ENCODE measurements at regions not wholly inside any gene's neighbourhood (a gene's known extent, or its start where the extent isn't known, plus 50 kb on each side); places are given as distances from the start of the nearest gene placed in this dataset.
"Not testable (repeated sequence)": the region's sequence is repeated elsewhere in the genome, so short reads cannot be mapped to it uniquely, and the experiment has no call there.

DNA sequence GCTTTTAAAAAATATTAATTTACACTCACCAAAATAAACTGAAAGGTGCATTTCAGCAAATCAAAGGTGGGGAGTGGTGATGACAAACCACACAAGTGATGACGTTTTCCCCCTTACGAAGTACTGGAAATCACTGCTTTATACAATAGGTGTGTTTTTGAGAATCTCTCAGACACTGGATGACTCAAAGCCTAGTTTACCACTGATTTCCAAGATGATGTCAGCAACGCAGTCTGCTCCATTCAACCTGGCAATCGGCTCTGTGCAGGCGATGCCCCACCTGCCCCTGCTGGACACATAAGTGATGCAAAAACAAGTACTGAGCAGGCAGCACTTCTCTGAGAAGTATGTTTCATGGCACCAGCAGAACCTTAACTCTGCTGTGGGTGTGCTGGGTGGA, 114.4 kb downstream of the SOD2 start:
- Mint-ChIP-seq H3K27ac (no peak overlapping the region), H3K27me3 (peaks cover 37 to 56% (median 43%) of the 10 kb centered on the region in 3 donors)

DNA sequence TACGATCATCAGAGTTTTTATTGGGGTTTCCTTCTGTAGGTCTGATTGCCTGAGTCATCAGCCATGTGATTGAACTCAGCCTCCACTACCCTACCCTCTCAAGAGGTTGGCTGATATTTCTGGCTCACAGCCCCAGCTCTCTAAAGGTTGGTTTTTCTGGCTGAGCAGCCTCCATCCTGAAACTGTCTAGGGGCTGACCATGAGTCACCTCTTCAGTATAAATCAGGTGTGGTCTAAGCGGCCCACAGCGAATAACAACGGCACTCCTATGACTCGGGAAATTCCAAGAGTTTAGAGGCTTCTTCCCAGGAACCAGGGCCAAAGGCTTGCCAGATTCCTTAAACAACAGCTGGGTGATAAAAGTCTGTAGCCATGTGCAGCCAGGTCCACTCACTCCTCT, 115.5 kb downstream of the SOD2 start:
- peaks cover 0 to 15% of the 10 kb centered on the region in 2 donors for H3K36me3 Mint-ChIP-seq
- H3K4me1 Mint-ChIP-seq, result no peaks in the 10 kb centered on the region
- no peak overlapping the region for H3K4me3 Mint-ChIP-seq
- ATAC-seq (ENCODE audit: low read depth in 2 of 2), result no peak
- DNase-seq, result no peak
- peaks cover 1 to 14% (median 7%) of the 10 kb centered on the region in 7 donors for H3K9me3 Mint-ChIP-seq
- H3K27ac Mint-ChIP-seq, result no peak overlapping the region
- peaks cover 37 to 56% (median 43%) of the 10 kb centered on the region in 3 donors for H3K27me3 Mint-ChIP-seq

More for the DNA sequence above, 114.4 kb downstream of the SOD2 start:
- DNase-seq, result no peak
- H3K36me3 Mint-ChIP-seq, result peaks cover 0 to 15% of the 10 kb centered on the region in 2 donors
- H3K9me3 Mint-ChIP-seq, result peaks cover 1 to 14% (median 7%) of the 10 kb centered on the region in 7 donors
- no peaks in the 10 kb centered on the region for H3K4me1 Mint-ChIP-seq
- H3K4me3 Mint-ChIP-seq, result no peak overlapping the region
- ATAC-seq (ENCODE audit: low read depth in 2 of 2), result no peak

DNA sequence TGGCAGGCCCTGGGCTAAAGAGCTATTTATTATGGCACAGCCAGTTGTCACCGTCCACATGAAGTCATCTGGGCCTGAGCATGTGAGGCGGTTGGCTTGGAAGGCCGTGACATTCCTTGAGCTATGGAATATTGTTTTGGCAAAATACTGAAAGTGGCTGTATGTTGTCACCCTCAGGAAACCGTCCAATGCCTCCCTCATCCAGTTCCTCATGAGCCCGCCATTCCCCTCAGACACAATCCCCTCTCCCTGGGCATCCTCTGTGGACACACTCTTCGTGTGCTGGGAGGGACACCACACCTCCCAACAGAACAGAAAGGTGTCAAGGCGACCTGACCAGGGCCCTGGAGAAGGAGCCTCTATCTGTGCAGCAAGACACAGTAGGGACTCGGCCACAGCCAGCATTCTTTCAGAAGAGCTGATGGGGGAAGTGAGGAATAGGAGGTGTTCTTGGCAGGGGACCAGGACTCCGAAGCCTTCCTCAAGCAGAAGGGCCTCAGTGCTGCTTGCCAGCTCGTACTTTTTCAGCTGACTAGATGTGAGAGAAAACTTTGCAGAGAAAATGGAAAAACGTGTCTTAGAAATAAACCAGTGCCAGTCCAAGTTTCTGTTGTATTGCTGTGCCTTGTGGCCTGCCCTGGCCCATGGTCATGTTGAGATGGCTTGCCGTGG, 120.5 kb downstream of the SOD2 start:
- ATAC-seq (ENCODE audit: low read depth in 2 of 2) (no peak), DNase-seq (no peak)
- Mint-ChIP-seq H3K4me1 (no peaks in the 10 kb centered on the region), H3K27me3 (peaks cover 22 to 40% (median 22%) of the 10 kb centered on the region in 3 donors), H3K4me3 (no peak overlapping the region), H3K9me3 (peaks cover 9 to 34% (median 17%) of the 10 kb centered on the region in 7 donors), H3K36me3 (peaks cover 0 to 12% of the 10 kb centered on the region in 2 donors), H3K27ac (peak overlapping the region in 1 of 6 donors; percentile 26)

DNA sequence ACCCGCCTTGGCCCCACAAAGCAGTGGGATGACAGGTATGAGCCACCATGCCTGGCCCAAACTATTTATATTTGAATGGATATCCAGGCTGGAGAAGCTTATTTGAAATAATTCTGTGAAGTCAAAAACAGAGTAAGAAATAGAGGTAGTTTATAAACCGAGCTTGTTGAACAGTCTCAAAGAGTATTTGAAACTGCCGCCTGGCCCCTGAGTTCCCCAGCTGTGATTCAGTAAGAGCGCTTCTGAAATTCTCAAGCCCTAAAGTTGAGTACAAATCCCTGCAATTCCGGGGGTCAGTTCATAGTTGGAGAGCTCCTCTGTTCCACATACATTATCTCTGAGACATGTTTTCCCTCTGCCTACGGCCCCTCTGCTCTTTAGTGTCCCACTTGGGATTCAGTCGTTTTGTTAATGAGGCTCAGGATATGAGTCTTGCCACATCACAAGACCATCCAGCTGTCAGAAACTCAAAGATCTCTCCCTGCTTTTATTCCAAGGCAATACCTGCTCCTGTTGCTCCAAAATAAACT, 127.8 kb downstream of the SOD2 start:
- Mint-ChIP-seq H3K27ac (no peak overlapping the region), H3K4me1 (no peaks in the 10 kb centered on the region), H3K27me3 (peaks cover 0 to 14% (median 3%) of the 10 kb centered on the region in 3 donors), H3K36me3 (peaks cover 0 to 7% of the 10 kb centered on the region in 2 donors), H3K9me3 (peaks cover 5 to 27% (median 10%) of the 10 kb centered on the region in 7 donors), H3K4me3 (no peak overlapping the region)
- DNase-seq (no peak), ATAC-seq (ENCODE audit: low read depth in 2 of 2) (no peak)

DNA sequence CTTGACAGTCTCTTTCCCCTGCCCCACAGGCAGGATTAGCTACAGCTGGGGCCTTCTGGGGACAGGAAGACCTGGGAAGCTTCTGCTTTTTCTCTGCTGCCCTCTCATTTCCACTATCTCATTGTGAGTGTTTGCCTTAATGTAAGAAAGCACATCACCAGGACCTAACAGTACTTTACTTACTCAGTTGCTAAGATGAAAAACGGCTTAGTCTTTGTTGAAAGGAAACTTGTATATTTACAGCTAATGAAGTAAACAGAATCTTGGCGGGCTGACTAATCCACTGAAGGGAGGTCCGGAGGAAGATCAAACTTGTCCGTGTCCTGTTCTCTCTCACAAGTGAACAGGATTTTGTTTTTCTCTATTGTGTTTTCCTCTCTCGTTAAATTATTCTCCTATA, 128.6 kb downstream of the SOD2 start:
- peaks cover 0 to 14% (median 0%) of the 10 kb centered on the region in 3 donors for H3K27me3 Mint-ChIP-seq
- H3K4me1 Mint-ChIP-seq, result no peaks in the 10 kb centered on the region
- DNase-seq, result no peak
- no peak overlapping the region for H3K27ac Mint-ChIP-seq
- peaks cover 0 to 19% (median 6%) of the 10 kb centered on the region in 7 donors for H3K9me3 Mint-ChIP-seq
- no peak overlapping the region for H3K4me3 Mint-ChIP-seq
- ATAC-seq (ENCODE audit: low read depth in 2 of 2), result no peak
- no peaks in the 10 kb centered on the region for H3K36me3 Mint-ChIP-seq

DNA sequence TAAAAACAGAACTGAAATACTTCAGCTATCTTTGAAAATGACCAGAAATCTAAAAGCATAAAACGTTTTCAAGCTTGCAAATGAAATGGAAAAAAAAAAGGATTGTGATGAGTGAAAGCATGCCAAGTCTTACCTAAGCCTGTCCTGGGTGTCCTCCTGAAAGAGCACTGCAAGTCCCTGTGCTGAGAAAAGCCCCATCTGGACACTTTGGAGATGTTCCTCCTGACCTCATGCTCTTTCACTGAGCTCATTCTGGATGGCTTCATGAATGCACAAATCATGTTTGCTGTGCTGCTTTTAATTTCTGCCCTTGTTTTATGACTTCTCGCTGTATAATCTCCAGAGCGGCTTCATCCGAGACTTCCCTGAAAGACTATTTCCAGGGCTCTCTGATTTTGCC, 136.0 kb downstream of the SOD2 start:
- no peaks in the 10 kb centered on the region for H3K36me3 Mint-ChIP-seq
- H3K27me3 Mint-ChIP-seq, result peaks cover 19 to 37% (median 23%) of the 10 kb centered on the region in 3 donors
- no peak overlapping the region for H3K4me3 Mint-ChIP-seq
- peaks cover 0 to 2% (median 0%) of the 10 kb centered on the region in 7 donors for H3K9me3 Mint-ChIP-seq
- no peak for DNase-seq
- ATAC-seq (ENCODE audit: low read depth in 2 of 2), result no peak
- H3K27ac Mint-ChIP-seq, result peak overlapping the region in 1 of 6 donors; percentile 16
- no peaks in the 10 kb centered on the region for H3K4me1 Mint-ChIP-seq

DNA sequence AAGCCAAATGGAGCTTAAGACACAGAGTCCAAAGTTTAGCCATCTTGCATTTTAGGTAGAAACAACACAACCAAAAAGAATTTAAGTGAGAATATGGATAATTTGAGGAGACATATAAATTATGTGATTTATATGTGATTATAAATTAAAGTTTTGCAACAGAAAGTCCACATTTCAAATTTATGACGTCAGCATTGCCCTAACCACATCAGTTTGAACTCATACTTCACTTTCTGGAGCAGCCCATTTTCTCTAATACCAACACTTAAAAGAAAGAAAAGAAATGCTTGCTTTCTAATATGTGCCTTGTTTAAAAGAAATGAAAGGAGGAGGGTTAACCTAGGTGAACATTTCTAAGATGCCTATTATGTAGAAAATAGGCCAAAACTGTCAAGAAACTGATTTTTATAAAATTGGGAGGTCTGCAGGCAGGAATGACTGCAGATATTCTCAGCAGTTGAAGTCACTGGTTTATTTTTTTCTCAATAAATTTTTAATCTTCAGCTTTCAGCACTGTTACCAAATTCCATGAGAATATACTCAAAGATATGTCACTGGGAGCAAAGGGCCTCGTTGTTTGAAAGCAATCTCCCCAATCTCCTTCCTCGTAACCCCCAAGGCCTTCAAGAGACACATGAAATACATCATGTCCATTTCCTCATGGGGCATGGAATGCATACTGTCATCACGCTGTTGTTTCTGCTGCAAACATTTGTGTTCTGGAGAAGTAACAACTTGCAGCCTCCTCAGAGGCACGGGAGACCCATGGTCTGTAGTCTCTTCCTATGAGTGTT, 137.8 kb downstream of the SOD2 start:
- no peak for DNase-seq
- Mint-ChIP-seq H3K4me3 (no peak overlapping the region), H3K4me1 (no peaks in the 10 kb centered on the region), H3K27me3 (peaks cover 18 to 48% (median 25%) of the 10 kb centered on the region in 3 donors), H3K9me3 (peaks cover 0 to 10% (median 2%) of the 10 kb centered on the region in 7 donors), H3K27ac (no peak overlapping the region), H3K36me3 (no peaks in the 10 kb centered on the region)
- no peak for ATAC-seq (ENCODE audit: low read depth in 2 of 2)

DNA sequence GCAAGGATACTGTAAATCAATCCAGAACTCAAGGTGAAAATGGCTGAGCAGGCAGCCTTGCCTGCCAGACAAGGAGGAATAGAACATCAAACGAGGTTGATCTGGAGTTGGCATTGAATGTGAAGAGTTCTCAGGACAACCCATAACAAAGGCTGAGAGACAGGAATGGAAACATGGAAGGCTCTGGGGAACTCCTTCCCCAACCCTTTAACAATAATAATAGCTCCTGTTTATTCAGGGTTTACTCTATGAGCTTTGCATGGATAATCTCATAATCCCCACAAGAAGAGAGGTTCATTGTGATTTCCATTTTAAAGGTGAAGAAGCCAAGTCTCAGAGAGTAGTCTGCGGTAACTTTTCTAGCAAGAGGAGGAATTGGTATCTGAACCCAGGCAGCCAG, 151.7 kb downstream of the SOD2 start:
- DNase-seq, result no peak
- Mint-ChIP-seq H3K27ac (no peak overlapping the region), H3K4me3 (no peak overlapping the region), H3K27me3 (peaks cover 4 to 30% (median 19%) of the 10 kb centered on the region in 3 donors), H3K36me3 (no peaks in the 10 kb centered on the region), H3K4me1 (no peaks in the 10 kb centered on the region), H3K9me3 (peaks cover 0 to 8% (median 2%) of the 10 kb centered on the region in 7 donors)
- no peak for ATAC-seq (ENCODE audit: low read depth in 2 of 2)

DNA sequence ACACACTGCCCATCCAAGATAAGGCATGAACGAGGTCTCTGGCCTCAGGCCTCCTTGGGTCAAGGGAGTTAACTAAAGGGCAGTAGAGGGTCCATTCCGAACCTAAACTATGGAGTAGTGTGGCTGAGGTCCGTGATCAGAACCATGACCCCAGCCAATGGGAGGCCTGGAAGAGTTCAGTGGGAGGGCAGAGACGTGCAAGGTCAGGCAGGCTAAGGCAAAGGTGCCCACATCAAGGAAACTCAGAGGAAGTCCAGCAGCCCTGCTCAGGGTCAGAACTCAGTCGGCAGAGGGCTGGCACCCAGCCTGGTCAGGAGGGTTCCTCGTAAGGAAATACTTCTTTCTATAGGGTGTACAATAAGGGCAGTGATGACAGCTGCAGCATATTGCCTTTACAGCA, 152.2 kb downstream of the SOD2 start:
- Mint-ChIP-seq H3K4me1 (no peaks in the 10 kb centered on the region), H3K9me3 (peaks cover 0 to 8% (median 2%) of the 10 kb centered on the region in 7 donors), H3K27me3 (peaks cover 4 to 30% (median 19%) of the 10 kb centered on the region in 3 donors), H3K4me3 (no peak overlapping the region), H3K27ac (no peak overlapping the region), H3K36me3 (no peaks in the 10 kb centered on the region)
- DNase-seq (no peak), ATAC-seq (ENCODE audit: low read depth in 2 of 2) (no peak)

DNA sequence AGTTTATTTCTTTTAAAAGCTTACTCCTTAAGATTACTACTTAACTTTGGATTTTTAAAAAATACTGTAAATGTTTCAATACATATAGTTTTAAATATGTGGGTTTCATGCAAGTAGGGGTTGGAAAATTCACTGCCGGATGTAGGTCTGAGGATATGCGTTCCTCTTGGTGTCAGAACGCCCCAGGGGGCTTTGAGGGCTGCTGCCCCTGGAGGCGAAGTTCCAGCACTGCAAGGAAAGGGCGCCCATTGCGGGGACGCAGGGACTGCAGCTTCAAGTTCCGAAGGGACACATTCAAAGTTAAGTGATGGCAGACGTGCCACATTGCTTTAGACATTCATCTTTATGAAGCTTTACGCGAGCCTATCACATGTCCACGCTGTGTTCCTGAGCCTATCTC, 152.9 kb downstream of the SOD2 start:
- ATAC-seq (ENCODE audit: low read depth in 2 of 2) (no peak), DNase-seq (no peak)
- peaks cover 4 to 30% (median 19%) of the 10 kb centered on the region in 3 donors for H3K27me3 Mint-ChIP-seq
- no peaks in the 10 kb centered on the region for H3K4me1 Mint-ChIP-seq
- peaks cover 0 to 8% (median 0%) of the 10 kb centered on the region in 7 donors for H3K9me3 Mint-ChIP-seq
- no peak overlapping the region for H3K4me3 Mint-ChIP-seq
- no peak overlapping the region for H3K27ac Mint-ChIP-seq
- no peaks in the 10 kb centered on the region for H3K36me3 Mint-ChIP-seq

DNA sequence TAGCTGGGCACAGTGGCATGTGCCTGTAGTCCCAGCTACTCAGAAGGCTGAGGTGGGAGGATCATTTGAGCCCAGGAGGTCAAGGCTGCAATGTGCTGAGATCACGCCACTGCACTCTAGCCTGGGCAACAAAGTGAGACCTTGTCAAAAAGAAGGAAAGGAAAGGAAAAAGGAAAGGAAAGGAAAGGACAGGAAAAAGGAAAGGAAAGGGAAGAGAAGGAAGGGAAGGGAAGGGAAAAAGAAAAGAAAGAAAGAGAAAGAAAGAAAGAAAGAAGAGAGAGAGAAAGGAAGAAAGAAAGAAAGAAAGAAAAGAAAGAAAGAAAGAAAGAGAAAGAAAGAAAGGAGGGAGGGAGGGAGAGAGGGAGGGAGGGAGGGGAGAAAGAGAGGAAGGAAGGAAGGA, 155.0 kb downstream of the SOD2 start:
- not testable (repeated sequence) for H3K4me1 Mint-ChIP-seq; DNase-seq; H3K36me3 Mint-ChIP-seq; H3K27ac Mint-ChIP-seq; ATAC-seq (ENCODE audit: low read depth in 2 of 2); H3K9me3 Mint-ChIP-seq
- Mint-ChIP-seq H3K27me3 (peaks cover 4 to 25% (median 10%) of the 10 kb centered on the region in 3 donors), H3K4me3 (peak overlapping the region in 1 of 8 donors; percentile 70)

DNA sequence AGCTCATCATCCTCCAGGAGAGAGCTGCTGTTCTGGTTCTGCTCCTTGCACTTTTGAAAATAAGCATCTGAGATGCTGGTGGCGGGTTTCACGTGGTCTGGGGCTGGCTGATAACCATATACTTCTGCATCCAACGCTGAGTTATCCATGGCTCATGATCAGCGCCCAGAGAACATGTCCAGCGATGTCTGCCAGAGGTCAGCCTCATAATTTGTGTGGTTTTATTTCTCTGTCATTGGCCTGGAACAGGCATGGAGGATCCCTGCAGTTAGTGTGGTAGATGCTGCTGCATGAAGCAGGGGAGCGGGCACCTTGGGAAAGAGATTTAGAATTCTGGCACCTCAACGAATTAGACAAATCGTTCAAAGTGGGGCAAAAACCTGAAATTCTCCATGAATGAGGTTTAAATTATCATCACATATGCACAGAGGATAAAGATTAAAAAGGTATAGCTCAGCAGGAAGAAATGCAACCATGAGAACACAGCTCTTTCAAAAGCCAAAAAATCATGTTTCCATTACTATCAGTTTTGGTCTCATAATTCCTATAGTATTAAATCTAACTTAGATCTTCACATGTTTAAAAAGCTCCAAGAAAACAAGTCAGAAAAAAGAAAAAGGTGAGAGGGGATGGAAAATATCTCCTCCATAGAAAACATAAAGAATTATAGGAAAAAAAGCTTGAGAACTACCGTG, 157.2 kb downstream of the SOD2 start:
- no peak overlapping the region for H3K4me3 Mint-ChIP-seq
- H3K4me1 Mint-ChIP-seq, result no peaks in the 10 kb centered on the region
- H3K36me3 Mint-ChIP-seq, result no peaks in the 10 kb centered on the region
- DNase-seq (no peak), ATAC-seq (ENCODE audit: low read depth in 2 of 2) (no peak)
- no peak overlapping the region for H3K27ac Mint-ChIP-seq
- peaks cover 0 to 2% (median 0%) of the 10 kb centered on the region in 7 donors for H3K9me3 Mint-ChIP-seq
- H3K27me3 Mint-ChIP-seq, result peaks cover 4 to 19% (median 12%) of the 10 kb centered on the region in 3 donors

DNA sequence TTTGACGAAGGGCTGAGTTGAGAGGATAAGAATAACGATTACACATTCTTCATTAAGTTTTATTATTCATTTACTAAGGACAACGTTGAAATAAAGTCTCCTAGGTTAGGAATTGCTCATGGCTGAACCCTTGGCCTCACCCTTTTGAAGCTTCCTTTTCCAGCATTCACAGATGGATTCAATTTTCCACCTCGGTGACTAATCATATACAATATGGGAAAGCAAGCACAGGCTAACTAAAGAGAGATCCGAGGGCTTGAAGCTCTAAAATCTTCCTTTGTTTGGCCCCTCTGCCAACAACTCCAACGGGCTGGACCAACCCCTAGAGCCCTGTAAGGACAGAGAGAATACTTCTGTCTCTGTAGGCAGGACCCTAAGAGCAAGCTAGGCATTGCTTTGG, 159.5 kb downstream of the SOD2 start:
- peaks cover 0 to 4% (median 0%) of the 10 kb centered on the region in 3 donors for H3K4me1 Mint-ChIP-seq
- no peak for ATAC-seq (ENCODE audit: low read depth in 2 of 2)
- no peak overlapping the region for H3K4me3 Mint-ChIP-seq
- peaks cover 0 to 2% (median 0%) of the 10 kb centered on the region in 7 donors for H3K9me3 Mint-ChIP-seq
- no peak overlapping the region for H3K27ac Mint-ChIP-seq
- H3K36me3 Mint-ChIP-seq, result no peaks in the 10 kb centered on the region
- no peak for DNase-seq
- peaks cover 4 to 12% (median 7%) of the 10 kb centered on the region in 3 donors for H3K27me3 Mint-ChIP-seq

All from naive B cell (primary cell).